Neural cell (in vitro differentiated cells): ENCODE measurements at regions not wholly inside any gene's neighbourhood (a gene's known extent, or its start where the extent isn't known, plus 50 kb on each side); places are given as distances from the start of the nearest gene placed in this dataset.

ENCODE experiments used
- H2AFZ ChIP-seq: fragments of 200-600, 300-800 bp; sonication (generic), shearing (Covaris generic); 2 replicates; pipeline ENCODE4 v1.6.0; 2014; ENCODE audit warnings: low read depth, mild to moderate bottlenecking, antibody characterized with exemption, low read length, moderate library complexity
- H3F3A ChIP-seq: fragments of 200-600 bp; shearing (Covaris generic); 2 replicates; pipeline ENCODE4 v1.6.1; 2016; ENCODE audit warnings: mild to moderate bottlenecking, moderate library complexity, mixed read lengths, antibody characterized with exemption, low read length; ENCODE audit not compliant: insufficient read depth, poor library complexity, severe bottlenecking
- H3K27ac ChIP-seq: fragments of 200-600, 300-800 bp; sonication (generic), shearing (Covaris generic); 2 replicates; pipeline ENCODE4 v1.5.1; 2014; ENCODE audit warnings: mild to moderate bottlenecking, low read length, moderate library complexity
- H3K27me3 ChIP-seq: fragments of 300-800, 200-600 bp; sonication (generic), shearing (Covaris generic); 2 replicates; pipeline ENCODE4 v1.6.0; 2014; ENCODE audit warnings: mild to moderate bottlenecking, low read depth, low read length, moderate library complexity; ENCODE audit not compliant: insufficient read depth
- H3K36me3 ChIP-seq: fragments of 300-800, 200-600 bp; sonication (generic), shearing (Covaris generic); 2 replicates; pipeline ENCODE4 v1.5.1; 2014; ENCODE audit warnings: mild to moderate bottlenecking, antibody characterized with exemption, low read length, moderate library complexity; ENCODE audit not compliant: insufficient read depth
- H3K4me2 ChIP-seq: fragments of 300-800, 200-600 bp; sonication (generic), shearing (Covaris generic); 2 replicates; pipeline ENCODE4 v1.6.0; 2014; ENCODE audit warnings: mild to moderate bottlenecking, low read length
- H3K4me3 ChIP-seq: fragments of 300-800, 200-600 bp; sonication (generic), shearing (Covaris generic); 2 replicates; pipeline ENCODE4 v1.5.1; 2014; ENCODE audit warnings: mild to moderate bottlenecking, low read length, moderate library complexity
- H3K79me2 ChIP-seq: fragments of 200-600 bp; shearing (Covaris generic); replicated peaks from 2 replicates; pipeline ENCODE4 v1.6.0; 2014; ENCODE audit warnings: mild to moderate bottlenecking, low read length, moderate library complexity; ENCODE audit not compliant: insufficient read depth
- H3K9ac ChIP-seq: fragments of 300-800, 200-600 bp; sonication (generic), shearing (Covaris generic); 2 replicates; pipeline ENCODE4 v1.6.1; 2016; ENCODE audit warnings: mild to moderate bottlenecking, low read length, mixed read lengths
- H3K9me2 ChIP-seq: fragments of 200-600 bp; shearing (Covaris generic); 2 replicates; pipeline ENCODE4 v1.6.1; 2016; ENCODE audit warnings: mild to moderate bottlenecking, low read length, mixed read lengths; ENCODE audit not compliant: insufficient read depth
- H3K9me3 ChIP-seq: fragments of 200-600, 300-800 bp; sonication (generic), shearing (Covaris generic); 2 replicates; pipeline ENCODE4 v1.6.1; 2016; ENCODE audit warnings: mild to moderate bottlenecking, mixed run types, low read length, moderate library complexity, mixed read lengths
- H4K20me1 ChIP-seq: fragments of 200-600 bp; shearing (Covaris generic); 2 replicates; pipeline ENCODE4 v1.6.1; 2016; ENCODE audit warnings: mild to moderate bottlenecking, mixed run types; ENCODE audit not compliant: insufficient read depth
- EP300 ChIP-seq: fragments of 450-650 bp; conservative IDR thresholded peaks from 2 replicates; pipeline ENCODE4 v1.6.1; 2014; ENCODE audit warnings: antibody characterized with exemption, mild to moderate bottlenecking, moderate library complexity; ENCODE audit not compliant: poor library complexity, severe bottlenecking
- EZH2 ChIP-seq: fragments of 200-600, 300-800 bp; shearing (Covaris generic), sonication (generic); IDR thresholded peaks from 2 replicates; pipeline ENCODE4 v1.6.1; 2014; ENCODE audit warnings: antibody characterized with exemption, low read length, borderline replicate concordance, mild to moderate bottlenecking; ENCODE audit not compliant: insufficient read depth, poor library complexity, severe bottlenecking
- MXI1 ChIP-seq: fragments of 450-650 bp; conservative IDR thresholded peaks from 2 replicates; pipeline ENCODE4 v1.6.1; 2014; ENCODE audit warnings: antibody characterized with exemption, mild to moderate bottlenecking; ENCODE audit not compliant: poor library complexity, severe bottlenecking
- POLR2AphosphoS5 ChIP-seq: IDR thresholded peaks from 2 replicates; pipeline ENCODE4 v1.6.1; 2012
- RAD21 ChIP-seq: fragments of 450-650 bp; conservative IDR thresholded peaks from 2 replicates; pipeline ENCODE4 v1.6.1; 2014; ENCODE audit warnings: antibody characterized with exemption, mild to moderate bottlenecking, moderate library complexity
- REST ChIP-seq: IDR thresholded peaks from 2 replicates; pipeline ENCODE4 v1.6.1; 2012; ENCODE audit warnings: borderline replicate concordance
- SMC3 ChIP-seq: fragments of 450-650 bp; conservative IDR thresholded peaks from 2 replicates; pipeline ENCODE4 v1.6.1; 2014; ENCODE audit warnings: antibody characterized with exemption, mild to moderate bottlenecking, moderate library complexity; ENCODE audit not compliant: poor library complexity
- TAF1 ChIP-seq: IDR thresholded peaks from 2 replicates; pipeline ENCODE4 v1.6.1; 2012; ENCODE audit warnings: low read depth
- TF ChIP-seq, protein P1 (sequence below): fragments of 450-650 bp; IDR thresholded peaks from 2 replicates; pipeline ENCODE4 v1.5.1; 2014; ENCODE audit warnings: antibody characterized with exemption, mild to moderate bottlenecking, moderate library complexity; ENCODE audit not compliant: poor library complexity, severe bottlenecking

DNA sequence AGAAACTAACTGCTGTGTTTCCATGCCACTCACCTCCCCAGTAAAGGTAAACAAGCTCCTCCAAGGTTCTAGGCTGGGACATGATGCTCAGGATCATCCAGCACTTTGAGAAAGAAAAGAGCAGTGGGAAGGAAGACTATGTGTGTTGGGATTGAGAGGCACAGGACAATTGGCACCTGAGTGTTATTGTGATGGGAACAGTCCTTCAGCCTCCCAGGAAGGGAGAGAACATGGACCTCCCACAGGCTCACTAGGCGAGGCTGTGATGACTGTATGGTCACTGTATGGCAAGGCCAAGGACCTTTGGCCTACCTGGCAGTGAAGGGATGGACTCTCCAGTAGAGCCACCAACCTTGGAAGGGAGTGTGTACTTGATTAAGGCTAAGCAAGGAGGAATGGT, 123.2 kb upstream of the UNC5B start:
- TF ChIP-seq, protein P1, sequence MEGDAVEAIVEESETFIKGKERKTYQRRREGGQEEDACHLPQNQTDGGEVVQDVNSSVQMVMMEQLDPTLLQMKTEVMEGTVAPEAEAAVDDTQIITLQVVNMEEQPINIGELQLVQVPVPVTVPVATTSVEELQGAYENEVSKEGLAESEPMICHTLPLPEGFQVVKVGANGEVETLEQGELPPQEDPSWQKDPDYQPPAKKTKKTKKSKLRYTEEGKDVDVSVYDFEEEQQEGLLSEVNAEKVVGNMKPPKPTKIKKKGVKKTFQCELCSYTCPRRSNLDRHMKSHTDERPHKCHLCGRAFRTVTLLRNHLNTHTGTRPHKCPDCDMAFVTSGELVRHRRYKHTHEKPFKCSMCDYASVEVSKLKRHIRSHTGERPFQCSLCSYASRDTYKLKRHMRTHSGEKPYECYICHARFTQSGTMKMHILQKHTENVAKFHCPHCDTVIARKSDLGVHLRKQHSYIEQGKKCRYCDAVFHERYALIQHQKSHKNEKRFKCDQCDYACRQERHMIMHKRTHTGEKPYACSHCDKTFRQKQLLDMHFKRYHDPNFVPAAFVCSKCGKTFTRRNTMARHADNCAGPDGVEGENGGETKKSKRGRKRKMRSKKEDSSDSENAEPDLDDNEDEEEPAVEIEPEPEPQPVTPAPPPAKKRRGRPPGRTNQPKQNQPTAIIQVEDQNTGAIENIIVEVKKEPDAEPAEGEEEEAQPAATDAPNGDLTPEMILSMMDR = no peak
- TF ChIP-seq POLR2AphosphoS5 (no peak), TAF1 (no peak), EZH2 (no peak), REST (no peak), EP300 (no peak), MXI1 (no peak), RAD21 (no peak), SMC3 (no peak)
- no peaks in the 10 kb centered on the region for H3K79me2 ChIP-seq
- no peaks in the 10 kb centered on the region for H4K20me1 ChIP-seq
- no peaks in the 10 kb centered on the region for H3K27me3 ChIP-seq
- H3K9me2 ChIP-seq = no peaks in the 10 kb centered on the region
- H3K9ac ChIP-seq = no peak overlapping the region
- H3K4me2 ChIP-seq = no peak overlapping the region
- H3K27ac ChIP-seq = no peak overlapping the region
- H3K9me3 ChIP-seq = no peaks in the 10 kb centered on the region
- no peak overlapping the region for H2AFZ ChIP-seq
- no peaks in the 10 kb centered on the region for H3K36me3 ChIP-seq
- no peak overlapping the region for H3K4me3 ChIP-seq
- H3F3A ChIP-seq = no peaks in the 10 kb centered on the region

- TF ChIP-seq REST = no peak
- TF ChIP-seq EP300 = no peak
- TF ChIP-seq RAD21 = no peak
- no peak for TF ChIP-seq EZH2
- TF ChIP-seq, protein P1 = no peak
- no peak for TF ChIP-seq TAF1
- no peak for TF ChIP-seq POLR2AphosphoS5
- TF ChIP-seq MXI1 = no peak
- no peak for TF ChIP-seq SMC3
- no peak overlapping the region for H3K27ac ChIP-seq
- H3K9me3 ChIP-seq = no peaks in the 10 kb centered on the region
- no peak overlapping the region for H3K4me3 ChIP-seq
- no peaks in the 10 kb centered on the region for H3F3A ChIP-seq
- H3K9me2 ChIP-seq = no peaks in the 10 kb centered on the region
- no peak overlapping the region for H2AFZ ChIP-seq
- no peak overlapping the region for H3K9ac ChIP-seq
- no peaks in the 10 kb centered on the region for H3K79me2 ChIP-seq
- H3K4me2 ChIP-seq = no peak overlapping the region
- H4K20me1 ChIP-seq = no peaks in the 10 kb centered on the region
- H3K36me3 ChIP-seq = no peaks in the 10 kb centered on the region
- H3K27me3 ChIP-seq = no peaks in the 10 kb centered on the region
Measured at GRCh38 chr10:71090330-71090729, 122.0 kb upstream of the UNC5B start.
